T47D (cell line): ENCODE measurements at regions not wholly inside any gene's neighbourhood (a gene's known extent, or its start where the extent isn't known, plus 50 kb on each side); places are given as distances from the start of the nearest gene placed in this dataset.
A peak's percentile ranks its signal among the peaks of the same experiment; 100 is the strongest.
"Not testable (repeated sequence)": the region's sequence is repeated elsewhere in the genome, so short reads cannot be mapped to it uniquely, and the experiment has no call there.

Source experiments
- DNase-seq, 2 experiments: peaks; one replicate each; pipeline versions ENCODE4 v3.0.0 to v3.0.0-alpha.2; 2011 to 2012; ENCODE audit warnings: low read depth in 1 of 2, low spot score in 1 of 2
- JUND ChIP-seq: IDR thresholded peaks from 2 replicates; pipeline ENCODE4 v1.6.1; 2012; ENCODE audit warnings: low read depth
- in situ Hi-C: cut with HindIII; loops from 2 replicates; pipeline ENCODE4 v1.10.0; 2016; ENCODE audit warnings: low sequenced_read_pairs, low pct_unique_long_range_greater_than_20kb

- in situ Hi-C loops: no loop called here
- DNase-seq: peak; percentile 4 to 43
- TF ChIP-seq JUND: no peak
These were observed 302.0 kb upstream of the MIR17HG start for GRCh38 chr13:91045351-91046034.

- no peak for TF ChIP-seq JUND
- in situ Hi-C loops: no loop called here
- DNase-seq: peak in 1 of 2 experiments; percentile 18
These were observed 300.7 kb upstream of the MIR17HG start for GRCh38 chr13:91046715-91047327.

GRCh38 chr13:91050970-91051369, 296.5 kb upstream of the MIR17HG start:
- no peak for DNase-seq
- TF ChIP-seq JUND: no peak
- in situ Hi-C loops: no loop called here

GRCh38 chr13:91052876-91053275, 294.6 kb upstream of the MIR17HG start:
- TF ChIP-seq JUND: no peak
- in situ Hi-C loops: no loop called here
- DNase-seq: no peak

- in situ Hi-C loops: no loop called here
- no peak for TF ChIP-seq JUND
- no peak for DNase-seq
These were observed 294.0 kb upstream of the MIR17HG start for GRCh38 chr13:91053318-91054065.

GRCh38 chr13:91054902-91055301, 292.6 kb upstream of the MIR17HG start:
- TF ChIP-seq JUND: no peak
- no peak for DNase-seq
- in situ Hi-C loops: no loop called here

- DNase-seq: no peak
- no peak for TF ChIP-seq JUND
- in situ Hi-C loops: no loop called here
These were observed 290.7 kb upstream of the MIR17HG start for GRCh38 chr13:91056746-91057145.

GRCh38 chr13:91057507-91057906, 290.0 kb upstream of the MIR17HG start:
- DNase-seq, in situ Hi-C loops: not testable (repeated sequence)

- no peak for TF ChIP-seq JUND
- in situ Hi-C loops: no loop called here
- DNase-seq: peak; percentile 8 to 80
These were observed 289.4 kb upstream of the MIR17HG start for GRCh38 chr13:91058066-91058465.

- no peak for DNase-seq
- TF ChIP-seq JUND: no peak
- in situ Hi-C loops: no loop called here
These were observed 288.6 kb upstream of the MIR17HG start for GRCh38 chr13:91058919-91059318.

GRCh38 chr13:91066745-91067144, 280.7 kb upstream of the MIR17HG start:
- in situ Hi-C loops: no loop called here
- no peak for DNase-seq
- TF ChIP-seq JUND: no peak

- in situ Hi-C loops: no loop called here
- no peak for TF ChIP-seq JUND
- DNase-seq: peak in 1 of 2 experiments; percentile 9
These were observed 275.0 kb upstream of the MIR17HG start for GRCh38 chr13:91072486-91072885.

- in situ Hi-C loops: no loop called here
- no peak for DNase-seq
- TF ChIP-seq JUND: no peak
These were observed 273.4 kb upstream of the MIR17HG start for GRCh38 chr13:91074091-91074490.
